WTC11 (cell line): ENCODE measurements at regions not wholly inside any gene's neighbourhood (a gene's known extent, or its start where the extent isn't known, plus 50 kb on each side); places are given as distances from the start of the nearest gene placed in this dataset.
"Not testable (repeated sequence)": the region's sequence is repeated elsewhere in the genome, so short reads cannot be mapped to it uniquely, and the experiment has no call there.

Source experiments
- ATAC-seq: fragments of 200-7000 bp; cut with Tn5 transposase; 2 replicates; pipeline ENCODE4 v1.10.0; 2021; ENCODE audit warnings: mild to moderate bottlenecking, moderate library complexity
- CTCF ChIA-PET: fragments of 300-600 bp; sonication (Branson Sonifier 250); formaldehyde crosslinking; loops from one replicate; lab custom pipeline; 2021; ENCODE audit warnings: antibody characterized with exemption; lab: Charles Lee
- POLR2A ChIA-PET: fragments of 350-600 bp; sonication (Branson Sonifier 250); formaldehyde crosslinking; loops from one replicate; lab custom pipeline; 2021; ENCODE audit warnings: antibody characterized with exemption; lab: Charles Lee
- DNase-seq: peaks from one replicate; pipeline ENCODE4 v3.0.0; 2021; ENCODE audit warnings: low spot score
- H3K27ac Mint-ChIP-seq: 2 replicates; pipeline ENCODE4 v1.8.0; 2021; ENCODE audit warnings: mixed read lengths
- H3K27me3 Mint-ChIP-seq: 2 replicates; pipeline ENCODE4 v1.8.0; 2021; ENCODE audit warnings: low read depth, mild to moderate bottlenecking, moderate library complexity, mixed read lengths
- H3K36me3 Mint-ChIP-seq: 2 replicates; pipeline ENCODE4 v1.8.0; 2021; ENCODE audit warnings: mixed read lengths
- H3K4me1 Mint-ChIP-seq: 2 replicates; pipeline ENCODE4 v1.8.0; 2022; ENCODE audit warnings: mixed read lengths
- H3K4me3 Mint-ChIP-seq: 2 replicates; pipeline ENCODE4 v1.8.0; 2021; ENCODE audit warnings: mild to moderate bottlenecking, moderate library complexity, mixed read lengths
- H3K9me3 Mint-ChIP-seq: 2 replicates; pipeline ENCODE4 v1.8.0; 2021; ENCODE audit warnings: mixed read lengths
- AFF4 ChIP-seq: sonication (generic); formaldehyde crosslinking; IDR thresholded peaks from 2 replicates; pipeline ENCODE4 v1.8.1; 2023; ENCODE audit warnings: mild to moderate bottlenecking, missing genetic modification reagents, borderline replicate concordance
- CDX4 ChIP-seq: fragments of 250-450 bp; sonication (Bioruptor Pico); IDR thresholded peaks from 2 replicates; pipeline ENCODE4 v1.9.0; 2021; ENCODE audit warnings: moderate library complexity, mild to moderate bottlenecking, inconsistent platforms, borderline replicate concordance
- E2F1 ChIP-seq: sonication (generic); formaldehyde crosslinking; IDR thresholded peaks from 2 replicates; pipeline ENCODE4 v1.8.0; 2022; ENCODE audit warnings: mild to moderate bottlenecking, missing genetic modification reagents
- EMX1 ChIP-seq: fragments of 250-450 bp; sonication (Bioruptor Pico); IDR thresholded peaks from 2 replicates; pipeline ENCODE4 v1.8.0; 2021; ENCODE audit warnings: mild to moderate bottlenecking
- ETV6 ChIP-seq: sonication (generic); formaldehyde crosslinking; IDR thresholded peaks from 2 replicates; pipeline ENCODE4 v1.8.1; 2022; ENCODE audit warnings: mild to moderate bottlenecking, missing genetic modification reagents
- IRF2 ChIP-seq: sonication (generic); formaldehyde crosslinking; IDR thresholded peaks from 2 replicates; pipeline ENCODE4 v1.8.0; 2022; ENCODE audit warnings: low read depth, missing genetic modification reagents, borderline replicate concordance
- JUN ChIP-seq: sonication (generic); formaldehyde crosslinking; IDR thresholded peaks from 2 replicates; pipeline ENCODE4 v1.8.0; 2023; ENCODE audit warnings: mild to moderate bottlenecking, missing genetic modification reagents
- NFE2L1 ChIP-seq: sonication (generic); formaldehyde crosslinking; IDR thresholded peaks from 2 replicates; pipeline ENCODE4 v1.8.1; 2023; ENCODE audit warnings: missing genetic modification reagents
- NFYB ChIP-seq: sonication (generic); formaldehyde crosslinking; conservative IDR thresholded peaks from 2 replicates; pipeline ENCODE4 v1.8.0; 2022; ENCODE audit warnings: low read depth, missing genetic modification reagents
- NR1H2 ChIP-seq: sonication (generic); formaldehyde crosslinking; IDR thresholded peaks from 2 replicates; pipeline ENCODE4 v1.9.0; 2021; ENCODE audit warnings: mild to moderate bottlenecking, moderate library complexity, missing genetic modification reagents
- SOX15 ChIP-seq: fragments of 250-450 bp; sonication (Bioruptor Pico); IDR thresholded peaks from 2 replicates; pipeline ENCODE4 v1.9.0; 2021; ENCODE audit warnings: mild to moderate bottlenecking
- SP1 ChIP-seq: sonication (generic); formaldehyde crosslinking; conservative IDR thresholded peaks from 2 replicates; pipeline ENCODE4 v1.8.1; 2022; ENCODE audit warnings: missing genetic modification reagents
- TEAD1 ChIP-seq: sonication (generic); formaldehyde crosslinking; IDR thresholded peaks from 2 replicates; pipeline ENCODE4 v1.8.0; 2022; ENCODE audit warnings: mild to moderate bottlenecking, missing genetic modification reagents
- TP53 ChIP-seq: sonication (generic); formaldehyde crosslinking; IDR thresholded peaks from 2 replicates; pipeline ENCODE4 v1.8.1; 2023; ENCODE audit warnings: mild to moderate bottlenecking, missing genetic modification reagents
- ZBTB21 ChIP-seq: sonication (generic); formaldehyde crosslinking; IDR thresholded peaks from 2 replicates; pipeline ENCODE4 v1.8.1; 2023; ENCODE audit warnings: mild to moderate bottlenecking, missing genetic modification reagents, borderline replicate concordance
- ZNF121 ChIP-seq: sonication (generic); formaldehyde crosslinking; IDR thresholded peaks from 2 replicates; pipeline ENCODE4 v1.8.0; 2023; ENCODE audit warnings: missing genetic modification reagents
- ZNF416 ChIP-seq: fragments of 250-450 bp; sonication (Bioruptor Pico); IDR thresholded peaks from 2 replicates; pipeline ENCODE4 v1.9.0; 2021; ENCODE audit warnings: mild to moderate bottlenecking, inconsistent platforms
- ZNF423 ChIP-seq: fragments of 250-450 bp; sonication (Bioruptor Pico); IDR thresholded peaks from 2 replicates; pipeline ENCODE4 v2.1.2; 2022; ENCODE audit warnings: mild to moderate bottlenecking, moderate library complexity
- ZNF671 ChIP-seq: fragments of 250-450 bp; sonication (Bioruptor Pico); IDR thresholded peaks from 2 replicates; pipeline ENCODE4 v1.8.0; 2021; ENCODE audit warnings: mild to moderate bottlenecking
- TF ChIP-seq, protein P1 (sequence below): sonication (generic); formaldehyde crosslinking; IDR thresholded peaks from 2 replicates; pipeline ENCODE4 v1.8.0; 2023; ENCODE audit warnings: missing genetic modification reagents
- TF ChIP-seq, protein P2 (sequence below): sonication (generic); formaldehyde crosslinking; conservative IDR thresholded peaks from 2 replicates; pipeline ENCODE4 v1.8.1; 2022; ENCODE audit warnings: mild to moderate bottlenecking, missing genetic modification reagents

- H3K27me3 Mint-ChIP-seq, result no peaks in the 10 kb centered on the region
- H3K9me3 Mint-ChIP-seq, result peaks cover 16% of the 10 kb centered on the region
- H3K36me3 Mint-ChIP-seq, result no peaks in the 10 kb centered on the region
- H3K4me3 Mint-ChIP-seq, result no peak overlapping the region
- no peaks in the 10 kb centered on the region for H3K4me1 Mint-ChIP-seq
- POLR2A ChIA-PET, result no interaction called here
- CTCF ChIA-PET, result no interaction called here
- ATAC-seq, result no peak
- no peak for DNase-seq
- no peak for TF ChIP-seq CDX4 (CRISPR knock-in tag)
- no peak for TF ChIP-seq ZNF121
- TF ChIP-seq TP53 (CRISPR knock-in tag), result no peak
- TF ChIP-seq, protein P1, sequence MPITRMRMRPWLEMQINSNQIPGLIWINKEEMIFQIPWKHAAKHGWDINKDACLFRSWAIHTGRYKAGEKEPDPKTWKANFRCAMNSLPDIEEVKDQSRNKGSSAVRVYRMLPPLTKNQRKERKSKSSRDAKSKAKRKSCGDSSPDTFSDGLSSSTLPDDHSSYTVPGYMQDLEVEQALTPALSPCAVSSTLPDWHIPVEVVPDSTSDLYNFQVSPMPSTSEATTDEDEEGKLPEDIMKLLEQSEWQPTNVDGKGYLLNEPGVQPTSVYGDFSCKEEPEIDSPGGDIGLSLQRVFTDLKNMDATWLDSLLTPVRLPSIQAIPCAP, result no peak
- TF ChIP-seq ZBTB21 (CRISPR knock-in tag), result no peak
- TF ChIP-seq TEAD1 (CRISPR knock-in tag), result no peak
- TF ChIP-seq SP1 (CRISPR knock-in tag), result no peak
- TF ChIP-seq JUN (CRISPR knock-in tag), result no peak
- TF ChIP-seq NFYB, result no peak
- TF ChIP-seq, protein P2, sequence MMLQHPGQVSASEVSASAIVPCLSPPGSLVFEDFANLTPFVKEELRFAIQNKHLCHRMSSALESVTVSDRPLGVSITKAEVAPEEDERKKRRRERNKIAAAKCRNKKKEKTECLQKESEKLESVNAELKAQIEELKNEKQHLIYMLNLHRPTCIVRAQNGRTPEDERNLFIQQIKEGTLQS (CRISPR knock-in tag), result no peak
- TF ChIP-seq E2F1 (CRISPR knock-in tag), result no peak
- H3K27ac Mint-ChIP-seq, result no peak overlapping the region
These were observed 1986.7 kb downstream of the PCDH7 start for GRCh38 chr4:32706893-32707292.

DNA sequence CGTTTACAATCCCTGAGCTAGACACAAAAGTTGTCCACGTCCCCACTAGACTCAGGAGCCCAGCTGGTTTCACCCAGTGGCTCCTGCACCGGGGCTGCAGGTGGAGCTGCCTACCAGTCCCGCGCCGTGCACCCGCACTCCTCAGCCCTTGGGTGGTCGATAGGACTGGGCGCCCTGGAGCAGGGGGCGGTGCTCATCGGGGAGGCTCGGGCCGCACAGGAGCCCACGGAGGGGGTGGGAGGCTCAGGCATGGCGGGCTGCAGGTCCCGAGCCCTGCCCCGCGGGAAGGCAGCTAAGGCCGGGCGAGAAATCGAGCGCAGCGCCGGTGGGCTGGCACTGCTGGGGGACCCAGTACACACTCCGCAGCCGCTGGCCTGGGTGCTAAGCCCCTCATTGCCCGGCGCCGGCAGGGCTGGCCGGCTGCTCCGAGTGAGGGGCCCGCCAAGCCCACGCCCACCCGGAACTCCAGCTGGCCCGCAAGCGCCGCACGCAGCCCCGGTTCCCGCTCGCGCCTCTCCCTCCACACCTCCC lies 1996.0 kb downstream of the PCDH7 start:
- H3K4me3 Mint-ChIP-seq, result not testable (repeated sequence)

DNA sequence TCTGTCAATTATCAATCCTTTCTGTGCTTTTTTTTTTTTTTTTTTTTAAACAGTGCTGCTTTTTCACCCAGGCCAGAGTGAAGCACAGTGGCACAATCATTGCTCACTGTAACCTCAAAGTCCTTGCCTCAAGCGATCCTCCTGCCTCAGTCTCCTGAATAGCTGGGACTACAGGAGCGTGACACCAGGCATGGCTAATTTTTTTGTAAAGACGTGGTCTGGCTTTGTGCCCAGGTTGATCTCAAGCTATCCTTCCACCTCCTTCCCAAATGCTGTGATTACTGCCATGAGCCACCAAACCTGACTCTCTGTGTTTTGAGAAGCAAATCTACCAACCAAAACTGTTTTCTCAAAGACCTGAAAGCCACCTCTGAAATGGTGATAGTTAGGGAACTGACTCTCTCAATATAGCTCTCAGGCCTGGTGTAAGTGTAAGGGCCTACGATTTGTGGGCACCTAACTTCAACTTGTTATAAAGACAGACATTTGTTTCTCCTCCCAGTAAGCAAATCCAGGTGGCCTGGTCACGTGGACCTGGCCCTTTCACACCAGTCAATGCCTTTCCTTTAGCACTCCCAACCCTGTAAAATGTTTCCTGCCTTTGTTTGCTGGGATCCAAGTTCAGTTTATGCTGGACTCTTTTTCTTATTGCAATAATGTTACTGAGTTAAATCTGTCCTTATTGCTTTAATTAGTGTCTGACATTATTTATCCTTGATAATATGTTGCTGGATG lies 2015.9 kb downstream of the PCDH7 start:
- H3K4me3 Mint-ChIP-seq, result no peak overlapping the region
- no peaks in the 10 kb centered on the region for H3K27me3 Mint-ChIP-seq
- TF ChIP-seq ZNF416 (CRISPR knock-in tag), result no peak
- TF ChIP-seq SOX15 (CRISPR knock-in tag), result no peak
- TF ChIP-seq IRF2 (CRISPR knock-in tag), result no peak
- TF ChIP-seq ZNF423, result no peak
- no peak for TF ChIP-seq JUN (CRISPR knock-in tag)
- no peak overlapping the region for H3K27ac Mint-ChIP-seq
- H3K36me3 Mint-ChIP-seq, result peaks cover 2% of the 10 kb centered on the region
- POLR2A ChIA-PET, result no interaction called here
- no peaks in the 10 kb centered on the region for H3K4me1 Mint-ChIP-seq
- no peak for DNase-seq
- CTCF ChIA-PET, result no interaction called here
- H3K9me3 Mint-ChIP-seq, result peaks cover 8% of the 10 kb centered on the region
- no peak for ATAC-seq

More for the DNA sequence above, 1996.0 kb downstream of the PCDH7 start:
- H3K27me3 Mint-ChIP-seq, POLR2A ChIA-PET, H3K4me1 Mint-ChIP-seq, ATAC-seq, DNase-seq, H3K27ac Mint-ChIP-seq, H3K9me3 Mint-ChIP-seq, H3K36me3 Mint-ChIP-seq: not testable (repeated sequence)
- CTCF ChIA-PET, result interaction anchor here (0.6 to 0.9 kb wide), 4 partner anchors 9 to 243 kb away, joined by 3 read pairs; no protein-coding TSS in a partner anchor

DNA sequence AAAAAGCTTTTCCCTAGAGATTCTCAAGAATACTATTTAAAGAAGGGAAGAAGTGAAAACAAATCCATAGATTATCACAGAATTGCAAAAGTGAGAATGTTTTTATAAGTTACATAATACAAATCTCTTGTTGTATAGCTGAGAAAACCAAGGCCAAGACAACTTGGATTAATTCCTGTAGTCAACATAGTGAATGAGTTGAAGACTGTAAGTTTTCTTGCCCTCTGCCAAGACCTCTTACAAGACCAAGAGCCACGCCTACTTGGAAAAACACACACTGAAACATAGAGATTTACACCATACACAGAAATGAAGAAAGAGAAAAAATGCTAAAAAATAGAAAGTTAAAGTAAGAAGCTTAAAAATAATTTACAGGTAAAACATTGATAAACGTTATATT lies 2024.0 kb downstream of the PCDH7 start:
- POLR2A ChIA-PET, result no interaction called here
- Mint-ChIP-seq H3K4me3 (no peak overlapping the region), H3K4me1 (no peaks in the 10 kb centered on the region), H3K36me3 (no peaks in the 10 kb centered on the region), H3K9me3 (no peaks in the 10 kb centered on the region), H3K27ac (no peak overlapping the region)
- no peak for DNase-seq
- TF ChIP-seq ETV6 (CRISPR knock-in tag) (no peak), AFF4 (CRISPR knock-in tag) (no peak), ZNF671 (CRISPR knock-in tag) (no peak), NR1H2 (CRISPR knock-in tag) (no peak), E2F1 (CRISPR knock-in tag) (no peak), NFE2L1 (CRISPR knock-in tag) (no peak), EMX1 (no peak), ZNF416 (CRISPR knock-in tag) (no peak)
- TF ChIP-seq, protein P1, result no peak
- TF ChIP-seq, all 79 proteins: peak for 0
- CTCF ChIA-PET, result no interaction called here
- ATAC-seq, result no peak
- no peaks in the 10 kb centered on the region for H3K27me3 Mint-ChIP-seq
